ENCODE measurements at regions not wholly inside any gene's neighbourhood (a gene's known extent, or its start where the extent isn't known, plus 50 kb on each side); places are given as distances from the start of the nearest gene placed in this dataset.

GRCh38 chr17:36861531-36861930 is 75.7 kb upstream of the LHX1 start:
- TF ChIP-seq, protein P1, sequence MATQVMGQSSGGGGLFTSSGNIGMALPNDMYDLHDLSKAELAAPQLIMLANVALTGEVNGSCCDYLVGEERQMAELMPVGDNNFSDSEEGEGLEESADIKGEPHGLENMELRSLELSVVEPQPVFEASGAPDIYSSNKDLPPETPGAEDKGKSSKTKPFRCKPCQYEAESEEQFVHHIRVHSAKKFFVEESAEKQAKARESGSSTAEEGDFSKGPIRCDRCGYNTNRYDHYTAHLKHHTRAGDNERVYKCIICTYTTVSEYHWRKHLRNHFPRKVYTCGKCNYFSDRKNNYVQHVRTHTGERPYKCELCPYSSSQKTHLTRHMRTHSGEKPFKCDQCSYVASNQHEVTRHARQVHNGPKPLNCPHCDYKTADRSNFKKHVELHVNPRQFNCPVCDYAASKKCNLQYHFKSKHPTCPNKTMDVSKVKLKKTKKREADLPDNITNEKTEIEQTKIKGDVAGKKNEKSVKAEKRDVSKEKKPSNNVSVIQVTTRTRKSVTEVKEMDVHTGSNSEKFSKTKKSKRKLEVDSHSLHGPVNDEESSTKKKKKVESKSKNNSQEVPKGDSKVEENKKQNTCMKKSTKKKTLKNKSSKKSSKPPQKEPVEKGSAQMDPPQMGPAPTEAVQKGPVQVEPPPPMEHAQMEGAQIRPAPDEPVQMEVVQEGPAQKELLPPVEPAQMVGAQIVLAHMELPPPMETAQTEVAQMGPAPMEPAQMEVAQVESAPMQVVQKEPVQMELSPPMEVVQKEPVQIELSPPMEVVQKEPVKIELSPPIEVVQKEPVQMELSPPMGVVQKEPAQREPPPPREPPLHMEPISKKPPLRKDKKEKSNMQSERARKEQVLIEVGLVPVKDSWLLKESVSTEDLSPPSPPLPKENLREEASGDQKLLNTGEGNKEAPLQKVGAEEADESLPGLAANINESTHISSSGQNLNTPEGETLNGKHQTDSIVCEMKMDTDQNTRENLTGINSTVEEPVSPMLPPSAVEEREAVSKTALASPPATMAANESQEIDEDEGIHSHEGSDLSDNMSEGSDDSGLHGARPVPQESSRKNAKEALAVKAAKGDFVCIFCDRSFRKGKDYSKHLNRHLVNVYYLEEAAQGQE (IDR thresholded peaks at IDR 0.05; ENCODE audit: insufficient read depth in 1 of 2, low read depth in 2 of 2, low read length in 2 of 2): no peak
- TF ChIP-seq TAF1 (IDR thresholded peaks at IDR 0.05; ENCODE audit: borderline replicate concordance, insufficient read depth, low read length): no peak
- TF ChIP-seq POLR2AphosphoS5 (IDR thresholded peaks at IDR 0.05; ENCODE audit: low read depth, low read length): no peak
